Suppressor macrophage (primary cell): ENCODE measurements at regions not wholly inside any gene's neighbourhood (a gene's known extent, or its start where the extent isn't known, plus 50 kb on each side); places are given as distances from the start of the nearest gene placed in this dataset.
A peak's percentile ranks its signal among the peaks of the same experiment; 100 is the strongest.

Experiments
- DNase-seq, 4 experiments: peaks; one replicate each; pipeline ENCODE4 v3.0.0-alpha.2; 2020 to 2022

- peak; percentile 72 to 90 (median 86) for DNase-seq
Observed at GRCh38 chr13:106917673-106918556, 350.0 kb upstream of the ARGLU1 start.

GRCh38 chr13:106917024-106917571, 349.2 kb upstream of the ARGLU1 start:
- no peak for DNase-seq

GRCh38 chr13:106916329-106916976, 348.5 kb upstream of the ARGLU1 start:
- DNase-seq = no peak

GRCh38 chr13:106915146-106915545, 347.2 kb upstream of the ARGLU1 start:
- DNase-seq = no peak

- peak in 1 of 4 experiments; percentile 2 for DNase-seq
Observed at GRCh38 chr13:106911627-106912026, 343.7 kb upstream of the ARGLU1 start.

GRCh38 chr13:106911020-106911419, 343.1 kb upstream of the ARGLU1 start:
- DNase-seq = no peak

- no peak for DNase-seq
Observed at GRCh38 chr13:106906426-106906996, 338.6 kb upstream of the ARGLU1 start.

GRCh38 chr13:106905380-106906162, 337.6 kb upstream of the ARGLU1 start:
- no peak for DNase-seq

GRCh38 chr13:106899442-106899841, 331.5 kb upstream of the ARGLU1 start:
- DNase-seq = no peak

- no peak for DNase-seq
Observed at GRCh38 chr13:106898231-106898630, 330.3 kb upstream of the ARGLU1 start.

- DNase-seq = no peak
Observed at GRCh38 chr13:106888148-106888547, 320.2 kb upstream of the ARGLU1 start.

GRCh38 chr13:106887686-106888085, 319.7 kb upstream of the ARGLU1 start:
- no peak for DNase-seq

GRCh38 chr13:106883976-106884375, 316.0 kb upstream of the ARGLU1 start:
- no peak for DNase-seq

- DNase-seq = no peak
Observed at GRCh38 chr13:106882246-106882645, 314.3 kb upstream of the ARGLU1 start.

- DNase-seq = no peak
Observed at GRCh38 chr13:106879806-106880205, 311.9 kb upstream of the ARGLU1 start.

- DNase-seq = no peak
Observed at GRCh38 chr13:106874323-106874722, 306.4 kb upstream of the ARGLU1 start.

- no peak for DNase-seq
Observed at GRCh38 chr13:106873810-106874209, 305.9 kb upstream of the ARGLU1 start.

- peak; percentile 3 to 30 (median 22) for DNase-seq
Observed at GRCh38 chr13:106867249-106867648, 299.3 kb upstream of the ARGLU1 start.

- no peak for DNase-seq
Observed at GRCh38 chr13:106865716-106866440, 297.9 kb upstream of the ARGLU1 start.

- DNase-seq = no peak
Observed at GRCh38 chr13:106859533-106859904, 291.6 kb upstream of the ARGLU1 start.

- no peak for DNase-seq
Observed at GRCh38 chr13:106858903-106859532, 291.1 kb upstream of the ARGLU1 start.
